Mucosa of descending colon (tissue), 3 donors: ENCODE measurements at regions not wholly inside any gene's neighbourhood (a gene's known extent, or its start where the extent isn't known, plus 50 kb on each side); places are given as distances from the start of the nearest gene placed in this dataset.
A peak's percentile ranks its signal among the peaks of the same experiment; 100 is the strongest.
"Not testable (repeated sequence)": the region's sequence is repeated elsewhere in the genome, so short reads cannot be mapped to it uniquely, and the experiment has no call there.

Experiments used
- ATAC-seq: fragments of 200-7000 bp; cut with Tn5 transposase; one replicate; pipeline ENCODE4 v1.9.1; 2020; ENCODE audit warnings: mild to moderate bottlenecking, moderate library complexity
- DNase-seq, 3 donors: peaks; one replicate each; pipeline ENCODE4 v3.0.0-alpha.2; 2020
- H3K36me3 ChIP-seq: fragments of 200-600 bp; one replicate; pipeline ENCODE4 v1.8.0; 2021; ENCODE audit warnings: low read depth, mild to moderate bottlenecking
- H3K4me1 ChIP-seq: fragments of 200-600 bp; one replicate; pipeline ENCODE4 v1.8.0; 2021; ENCODE audit warnings: low read depth, mild to moderate bottlenecking
- H3K4me3 ChIP-seq: fragments of 200-600 bp; one replicate; pipeline ENCODE4 v1.8.0; 2021; ENCODE audit warnings: mild to moderate bottlenecking
- H3K9me3 ChIP-seq: fragments of 200-600 bp; one replicate; pipeline ENCODE4 v1.8.0; 2021; ENCODE audit warnings: mild to moderate bottlenecking
- intact Hi-C, 2 donors: fragments of 100-400 bp; cut with DNase I in 1 of 2; cut with micrococcal nuclease in 1 of 2; formaldehyde crosslinking; loops; one replicate each; pipeline versions ENCODE4 v1.11.0 to v1.11.1; 2022; cut with DNase I, micrococcal nuclease
- TF ChIP-seq, protein P1 (sequence below): fragments of 200-600 bp; IDR thresholded peaks from one replicate; pipeline ENCODE4 v1.8.0; 2022; ENCODE audit warnings: antibody characterized with exemption, mild to moderate bottlenecking
- donor health status: DM: no; HTN: no; CAD: no; lungs with moderate emphysema.
- donor health status: DM: no; HTN: no; CAD: no.
- donor health status: DM: no; HTN: yes; CAD: no.

DNA sequence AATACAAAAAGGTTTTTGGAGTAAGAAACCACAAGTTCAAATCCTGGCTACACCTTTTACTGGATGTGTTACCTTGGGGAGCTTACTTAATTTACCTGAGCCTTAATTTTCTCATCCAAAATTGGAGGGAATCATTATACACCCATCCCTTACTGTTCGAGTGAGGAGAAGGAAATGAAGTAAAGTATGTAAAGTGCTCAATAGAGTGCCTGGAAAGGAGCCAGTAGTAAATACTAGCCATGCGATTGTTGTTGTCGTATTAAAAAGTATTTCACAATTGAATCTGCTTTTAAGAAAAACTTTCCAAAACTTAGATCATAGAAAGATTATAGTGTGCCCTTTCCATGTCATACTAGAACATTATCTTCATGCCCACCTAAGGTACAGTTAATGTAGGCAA, 124.5 kb downstream of the ATXN3L start:
- TF ChIP-seq, protein P1, sequence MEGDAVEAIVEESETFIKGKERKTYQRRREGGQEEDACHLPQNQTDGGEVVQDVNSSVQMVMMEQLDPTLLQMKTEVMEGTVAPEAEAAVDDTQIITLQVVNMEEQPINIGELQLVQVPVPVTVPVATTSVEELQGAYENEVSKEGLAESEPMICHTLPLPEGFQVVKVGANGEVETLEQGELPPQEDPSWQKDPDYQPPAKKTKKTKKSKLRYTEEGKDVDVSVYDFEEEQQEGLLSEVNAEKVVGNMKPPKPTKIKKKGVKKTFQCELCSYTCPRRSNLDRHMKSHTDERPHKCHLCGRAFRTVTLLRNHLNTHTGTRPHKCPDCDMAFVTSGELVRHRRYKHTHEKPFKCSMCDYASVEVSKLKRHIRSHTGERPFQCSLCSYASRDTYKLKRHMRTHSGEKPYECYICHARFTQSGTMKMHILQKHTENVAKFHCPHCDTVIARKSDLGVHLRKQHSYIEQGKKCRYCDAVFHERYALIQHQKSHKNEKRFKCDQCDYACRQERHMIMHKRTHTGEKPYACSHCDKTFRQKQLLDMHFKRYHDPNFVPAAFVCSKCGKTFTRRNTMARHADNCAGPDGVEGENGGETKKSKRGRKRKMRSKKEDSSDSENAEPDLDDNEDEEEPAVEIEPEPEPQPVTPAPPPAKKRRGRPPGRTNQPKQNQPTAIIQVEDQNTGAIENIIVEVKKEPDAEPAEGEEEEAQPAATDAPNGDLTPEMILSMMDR, result no peak
- ATAC-seq, result no peak
- no peak for DNase-seq
- no peak overlapping the region for H3K4me3 ChIP-seq
- intact Hi-C loops, result no loop called here
- H3K36me3 ChIP-seq, result no peaks in the 10 kb centered on the region
- no peaks in the 10 kb centered on the region for H3K9me3 ChIP-seq
- H3K4me1 ChIP-seq, result no peaks in the 10 kb centered on the region

DNA sequence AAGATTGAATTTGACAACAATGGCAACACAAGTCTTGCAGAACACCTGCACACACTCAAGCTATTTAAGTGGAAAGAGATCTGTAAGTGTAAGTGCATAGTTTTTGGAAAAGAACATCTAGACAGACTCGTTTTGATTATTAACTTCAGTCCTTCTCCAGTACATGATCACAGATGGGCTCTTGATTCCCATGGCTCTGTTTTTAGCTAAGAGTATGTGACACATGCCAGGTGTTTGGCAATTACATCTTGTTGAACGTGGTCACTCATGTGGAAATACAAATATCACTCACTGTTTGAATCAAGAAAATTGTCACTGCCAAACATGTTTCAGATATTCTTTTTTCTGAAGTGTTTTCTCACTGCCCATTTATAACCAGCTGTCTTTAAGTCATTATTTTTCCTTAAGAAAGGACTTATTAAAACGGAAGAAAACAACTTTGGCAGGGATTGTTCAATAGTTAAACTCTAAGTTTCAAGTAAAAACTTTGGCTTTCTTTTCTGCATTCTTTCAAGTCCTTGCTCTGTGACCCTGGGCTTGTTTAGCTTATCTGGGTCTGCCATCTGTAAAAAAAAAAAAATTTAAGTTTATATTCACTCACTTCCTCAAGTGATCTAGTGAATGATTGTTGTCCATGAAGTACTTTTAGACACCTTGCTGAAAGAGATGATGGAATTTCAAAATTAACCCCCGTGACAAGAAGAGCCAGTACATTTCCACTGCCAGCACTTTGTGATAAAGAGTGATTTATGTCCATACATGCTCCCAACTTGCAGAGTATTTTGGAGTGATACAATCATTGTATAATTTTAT, 125.4 kb downstream of the ATXN3L start:
- peak; percentile 28 for ATAC-seq
- Histone ChIP-seq H3K36me3 (no peaks in the 10 kb centered on the region), H3K4me3 (no peak overlapping the region), H3K4me1 (no peaks in the 10 kb centered on the region), H3K9me3 (no peaks in the 10 kb centered on the region)
- DNase-seq, result no peak
- TF ChIP-seq, protein P1, result no peak
- intact Hi-C loops, result no loop called here

DNA sequence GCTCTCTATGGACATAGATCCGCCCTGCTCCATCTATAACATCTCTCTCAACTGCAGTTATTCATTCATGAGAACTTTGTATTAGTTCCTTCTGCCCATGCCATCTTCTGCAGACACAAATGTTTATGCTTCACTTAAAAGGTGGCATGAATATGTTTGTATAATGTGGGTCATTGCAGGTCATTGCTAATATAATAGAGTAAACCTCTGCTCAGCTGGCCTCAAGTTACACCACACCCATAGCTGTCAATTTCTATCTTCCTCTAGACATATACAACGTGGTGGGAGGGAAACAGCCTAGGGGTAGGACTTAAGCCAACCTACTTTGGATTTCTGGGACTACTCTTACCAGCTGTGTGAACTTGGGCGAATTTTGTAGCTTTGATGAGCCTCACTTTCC, 129.8 kb downstream of the ATXN3L start:
- intact Hi-C loops, result no loop called here
- H3K4me3 ChIP-seq, result no peak overlapping the region
- peak; percentile 44 for ATAC-seq
- TF ChIP-seq, protein P1, result no peak
- no peaks in the 10 kb centered on the region for H3K9me3 ChIP-seq
- H3K36me3 ChIP-seq, result no peaks in the 10 kb centered on the region
- H3K4me1 ChIP-seq, result no peaks in the 10 kb centered on the region
- DNase-seq, result no peak

DNA sequence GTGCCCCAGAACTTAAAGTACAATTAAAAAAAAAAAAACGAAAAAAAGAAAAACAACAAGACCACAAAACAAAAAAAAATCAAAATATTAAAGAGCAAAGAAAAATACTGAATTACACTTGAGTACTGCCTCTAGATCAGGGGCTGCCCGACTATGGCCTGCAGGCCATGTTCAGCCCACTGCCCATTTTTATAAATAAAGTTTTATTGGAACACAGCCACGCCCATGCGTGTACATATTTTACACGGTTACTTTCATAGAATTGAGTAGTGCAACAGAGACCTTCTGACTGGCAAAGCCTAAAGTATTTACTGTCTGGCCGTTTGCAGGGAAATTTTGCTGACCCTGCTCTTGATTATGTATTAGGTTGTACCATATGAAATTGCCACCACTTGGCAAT, 130.5 kb downstream of the ATXN3L start:
- Histone ChIP-seq H3K9me3 (no peaks in the 10 kb centered on the region), H3K36me3 (no peaks in the 10 kb centered on the region), H3K4me1 (no peaks in the 10 kb centered on the region), H3K4me3 (no peak overlapping the region)
- no peak for ATAC-seq
- DNase-seq, result no peak
- TF ChIP-seq, protein P1, result no peak
- intact Hi-C loops, result no loop called here

DNA sequence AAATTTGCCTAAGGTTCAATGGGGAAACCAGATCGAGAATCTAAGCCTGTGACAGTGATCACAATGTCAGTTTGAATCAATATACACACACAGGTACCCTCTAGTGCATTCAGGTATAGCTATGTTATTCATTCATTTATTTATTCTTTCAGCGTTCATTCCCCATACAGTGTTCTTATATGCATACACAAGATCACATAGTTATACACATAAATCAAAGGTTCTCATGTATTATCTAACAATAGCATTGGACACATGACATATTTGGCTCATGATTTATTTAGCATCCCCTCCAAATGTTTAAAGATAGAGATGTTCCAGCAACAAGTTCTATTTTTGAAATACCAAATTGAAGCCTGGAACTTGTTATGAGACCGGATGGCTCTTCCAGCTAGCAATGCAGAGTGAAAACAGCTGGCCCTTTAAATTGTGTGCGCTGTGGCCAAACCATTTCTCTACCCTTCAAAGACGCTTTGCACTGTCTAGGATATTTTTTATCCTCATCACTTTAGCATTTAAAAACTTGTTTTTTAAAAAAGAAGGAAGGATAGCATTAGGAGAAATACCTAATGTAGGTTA, 131.0 kb downstream of the ATXN3L start:
- DNase-seq (no peak), ATAC-seq (no peak)
- Histone ChIP-seq H3K36me3 (no peaks in the 10 kb centered on the region), H3K4me1 (no peaks in the 10 kb centered on the region), H3K4me3 (no peak overlapping the region), H3K9me3 (no peaks in the 10 kb centered on the region)
- intact Hi-C loops, result no loop called here
- TF ChIP-seq, protein P1, result no peak

DNA sequence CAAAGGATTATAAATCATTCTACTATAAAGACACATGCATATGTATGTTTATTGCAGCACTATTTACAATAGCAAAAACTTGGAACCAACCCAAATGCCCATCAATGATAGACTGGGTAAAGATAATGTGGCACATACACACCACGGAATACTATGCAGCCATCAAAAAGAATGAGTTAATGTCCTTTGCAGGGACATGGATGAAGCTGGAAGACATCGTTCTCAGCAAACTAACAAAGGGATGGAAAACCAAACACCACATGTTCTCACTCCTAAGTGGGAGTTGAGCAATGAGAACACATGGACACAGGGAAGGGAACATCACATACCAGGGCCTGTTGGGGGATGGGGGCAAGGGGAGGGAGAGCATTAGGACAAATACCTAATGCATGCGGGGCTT, 133.2 kb downstream of the ATXN3L start:
- H3K9me3 ChIP-seq, H3K36me3 ChIP-seq, DNase-seq, H3K4me1 ChIP-seq, ATAC-seq, intact Hi-C loops, H3K4me3 ChIP-seq: not testable (repeated sequence)
